ENCODE measurements at regions not wholly inside any gene's neighbourhood (a gene's known extent, or its start where the extent isn't known, plus 50 kb on each side); places are given as distances from the start of the nearest gene placed in this dataset.
A peak's percentile ranks its signal among the peaks of the same experiment; 100 is the strongest.

GRCh38 chr18:78720456-78721237 lies 259.0 kb upstream of the SALL3 start:
- Histone ChIP-seq H3K9me3 (ENCODE audit: control insufficient read depth, insufficient read depth, low read length) (no peaks in the 10 kb centered on the region), H3K36me3 (ENCODE audit: control insufficient read depth, insufficient read depth, low read length) (no peaks in the 10 kb centered on the region), H3K4me1 (ENCODE audit: control insufficient read depth, insufficient read depth, low read length) (peaks cover 42% of the 10 kb centered on the region), H3K4me3 (ENCODE audit: low read depth, low read length) (no peak overlapping the region), H3K9ac (ENCODE audit: low read depth, low read length) (0 out of 2 replicates have a peak overlapping the region, but pooled peaks have one; percentile 19), H3K27me3 (ENCODE audit: control insufficient read depth, insufficient read depth, low read length) (no peaks in the 10 kb centered on the region), H3K27ac (ENCODE audit: low read depth, low read length) (no peak overlapping the region)

- Histone ChIP-seq H3K27me3 (ENCODE audit: control insufficient read depth, insufficient read depth, low read length) (no peaks in the 10 kb centered on the region), H3K27ac (ENCODE audit: low read depth, low read length) (peak overlapping the region; percentile 67), H3K4me3 (ENCODE audit: low read depth, low read length) (peak overlapping the region; percentile 33; the same call in 1 of the 2 replicates), H3K9ac (ENCODE audit: low read depth, low read length) (0 out of 2 replicates have a peak overlapping the region, but pooled peaks have one; percentile 33), H3K4me1 (ENCODE audit: control insufficient read depth, insufficient read depth, low read length) (peaks cover 42% of the 10 kb centered on the region), H3K36me3 (ENCODE audit: control insufficient read depth, insufficient read depth, low read length) (no peaks in the 10 kb centered on the region), H3K9me3 (ENCODE audit: control insufficient read depth, insufficient read depth, low read length) (no peaks in the 10 kb centered on the region)
These were observed 258.3 kb upstream of the SALL3 start for GRCh38 chr18:78721238-78721875.

DNA sequence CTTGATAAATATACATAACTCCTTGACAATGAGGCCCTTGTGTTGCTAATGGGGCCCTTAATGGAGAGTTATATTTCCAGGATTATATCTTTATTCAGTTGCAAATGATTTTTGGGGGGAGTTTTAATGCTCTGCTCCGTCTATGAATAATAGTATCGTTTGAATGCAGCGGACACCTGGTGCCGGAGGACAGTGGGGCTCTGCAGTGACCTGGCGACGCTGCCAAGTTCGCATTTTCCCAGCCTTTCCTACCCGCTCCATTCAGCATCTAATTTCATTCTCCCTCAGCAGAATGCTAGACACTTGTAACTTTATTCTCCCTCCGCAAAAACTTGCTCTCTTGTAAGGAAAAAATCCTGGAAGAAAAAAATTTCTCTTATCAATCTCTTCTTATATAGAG lies 257.6 kb upstream of the SALL3 start:
- H3K27ac ChIP-seq (ENCODE audit: low read depth, low read length) = peak overlapping the region; percentile 57
- H3K36me3 ChIP-seq (ENCODE audit: control insufficient read depth, insufficient read depth, low read length) = no peaks in the 10 kb centered on the region
- no peaks in the 10 kb centered on the region for H3K9me3 ChIP-seq (ENCODE audit: control insufficient read depth, insufficient read depth, low read length)
- H3K9ac ChIP-seq (ENCODE audit: low read depth, low read length) = no peak overlapping the region
- peak overlapping the region; percentile 33; the same call in 1 of the 2 replicates for H3K4me3 ChIP-seq (ENCODE audit: low read depth, low read length)
- no peaks in the 10 kb centered on the region for H3K27me3 ChIP-seq (ENCODE audit: control insufficient read depth, insufficient read depth, low read length)
- peaks cover 42% of the 10 kb centered on the region for H3K4me1 ChIP-seq (ENCODE audit: control insufficient read depth, insufficient read depth, low read length)

GRCh38 chr18:78722386-78722785 lies 257.2 kb upstream of the SALL3 start:
- Histone ChIP-seq H3K27ac (ENCODE audit: low read depth, low read length) (peak overlapping the region; percentile 57), H3K4me3 (ENCODE audit: low read depth, low read length) (no peak overlapping the region), H3K27me3 (ENCODE audit: control insufficient read depth, insufficient read depth, low read length) (no peaks in the 10 kb centered on the region), H3K9ac (ENCODE audit: low read depth, low read length) (no peak overlapping the region), H3K4me1 (ENCODE audit: control insufficient read depth, insufficient read depth, low read length) (peaks cover 42% of the 10 kb centered on the region), H3K36me3 (ENCODE audit: control insufficient read depth, insufficient read depth, low read length) (no peaks in the 10 kb centered on the region), H3K9me3 (ENCODE audit: control insufficient read depth, insufficient read depth, low read length) (no peaks in the 10 kb centered on the region)

DNA sequence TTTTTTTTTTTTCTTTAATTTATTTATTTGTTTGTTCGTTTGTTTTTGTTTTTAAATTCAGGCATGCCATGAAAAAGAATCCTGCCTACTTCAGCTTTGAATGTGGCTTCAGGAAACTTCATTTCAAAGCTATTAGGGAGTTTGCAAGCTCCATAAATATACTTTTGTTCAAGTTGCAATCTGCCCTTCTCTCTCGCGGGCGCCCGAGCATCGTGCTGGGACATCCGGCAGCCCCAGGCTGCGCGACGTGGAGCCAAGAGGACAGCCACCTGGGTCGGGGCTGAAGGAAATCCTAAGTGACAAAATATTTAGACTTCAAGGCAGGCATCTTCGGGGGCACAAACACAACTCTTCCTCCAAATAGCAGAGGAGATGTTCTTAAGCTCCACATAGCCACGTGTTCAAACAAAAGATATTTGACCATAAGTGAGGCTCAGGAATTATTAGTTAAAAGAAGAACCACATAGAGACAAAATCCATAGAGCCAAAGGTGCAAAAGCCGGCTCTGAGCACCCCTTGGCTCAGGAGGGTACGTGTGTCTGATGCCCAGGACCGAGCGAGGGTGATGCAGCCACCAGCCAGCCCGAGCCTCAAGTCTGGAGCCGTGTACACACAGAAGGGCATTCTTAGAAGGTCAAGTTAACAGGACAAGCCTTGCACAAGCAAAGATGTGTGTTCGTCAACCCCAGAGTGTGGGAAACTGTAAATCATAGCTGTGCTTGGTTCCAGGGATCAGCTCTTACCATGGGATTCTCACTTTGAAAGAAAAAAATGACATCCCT lies 256.5 kb upstream of the SALL3 start:
- no peak overlapping the region for H3K4me3 ChIP-seq (ENCODE audit: low read depth, low read length)
- no peak overlapping the region for H3K9ac ChIP-seq (ENCODE audit: low read depth, low read length)
- no peaks in the 10 kb centered on the region for H3K27me3 ChIP-seq (ENCODE audit: control insufficient read depth, insufficient read depth, low read length)
- H3K9me3 ChIP-seq (ENCODE audit: control insufficient read depth, insufficient read depth, low read length) = no peaks in the 10 kb centered on the region
- no peaks in the 10 kb centered on the region for H3K36me3 ChIP-seq (ENCODE audit: control insufficient read depth, insufficient read depth, low read length)
- H3K27ac ChIP-seq (ENCODE audit: low read depth, low read length) = no peak overlapping the region
- H3K4me1 ChIP-seq (ENCODE audit: control insufficient read depth, insufficient read depth, low read length) = peaks cover 42% of the 10 kb centered on the region

DNA sequence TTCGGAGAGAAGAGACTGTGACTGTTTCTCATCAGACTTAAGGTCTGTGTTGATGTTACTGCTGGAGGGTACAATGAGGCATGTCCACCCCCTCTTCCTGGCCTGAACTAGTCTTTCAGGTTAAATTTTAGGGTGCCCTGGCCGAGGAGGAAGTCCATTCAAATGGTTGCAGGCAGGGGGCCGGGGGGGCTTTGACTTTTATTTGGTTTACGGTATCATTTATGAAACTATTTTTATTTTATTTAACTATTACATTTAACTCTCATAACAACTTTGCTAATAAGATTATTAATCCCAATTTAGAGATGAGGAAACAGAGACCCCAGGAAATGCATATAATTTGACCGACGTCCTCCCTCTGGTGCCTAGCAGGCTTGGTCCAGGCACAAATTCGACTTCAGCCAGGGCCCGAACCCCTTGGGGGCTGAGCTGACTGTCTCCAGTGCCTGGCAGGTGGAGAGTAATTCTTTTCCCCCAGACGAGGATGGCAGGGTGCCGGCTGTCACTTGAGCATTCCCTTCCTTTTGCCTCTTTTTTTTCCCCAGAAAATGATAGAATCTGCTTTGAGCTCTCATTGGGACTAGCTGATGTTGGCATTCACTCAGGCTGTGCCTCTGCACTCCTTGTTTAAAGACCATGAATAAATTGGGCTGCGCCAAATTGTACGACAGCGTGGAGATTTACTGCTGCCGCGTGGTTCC lies 255.3 kb upstream of the SALL3 start:
- peaks cover 42% of the 10 kb centered on the region for H3K4me1 ChIP-seq (ENCODE audit: control insufficient read depth, insufficient read depth, low read length)
- H3K9ac ChIP-seq (ENCODE audit: low read depth, low read length) = no peak overlapping the region
- H3K9me3 ChIP-seq (ENCODE audit: control insufficient read depth, insufficient read depth, low read length) = no peaks in the 10 kb centered on the region
- no peak overlapping the region for H3K4me3 ChIP-seq (ENCODE audit: low read depth, low read length)
- no peak overlapping the region for H3K27ac ChIP-seq (ENCODE audit: low read depth, low read length)
- H3K36me3 ChIP-seq (ENCODE audit: control insufficient read depth, insufficient read depth, low read length) = no peaks in the 10 kb centered on the region
- no peaks in the 10 kb centered on the region for H3K27me3 ChIP-seq (ENCODE audit: control insufficient read depth, insufficient read depth, low read length)

DNA sequence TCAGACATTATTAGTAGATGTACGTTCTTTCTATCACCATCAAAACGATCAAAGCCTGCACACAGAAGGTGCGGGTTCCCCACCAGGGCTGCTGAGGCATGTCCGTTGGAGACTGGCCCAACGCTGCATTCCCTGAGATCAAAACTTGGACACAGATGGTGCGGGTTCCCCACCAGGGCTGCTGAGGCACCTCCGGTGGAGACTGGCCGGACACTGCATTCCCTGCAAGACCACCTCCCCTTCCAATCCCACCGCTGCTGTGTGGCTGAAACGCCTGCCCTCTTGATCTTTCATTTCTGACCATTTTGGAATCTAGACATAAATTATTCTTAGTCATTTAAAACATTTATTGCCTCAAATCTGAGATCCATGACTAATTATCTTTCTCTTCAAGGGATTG lies 254.2 kb upstream of the SALL3 start:
- Histone ChIP-seq H3K9me3 (ENCODE audit: control insufficient read depth, insufficient read depth, low read length) (no peaks in the 10 kb centered on the region), H3K9ac (ENCODE audit: low read depth, low read length) (no peak overlapping the region), H3K27ac (ENCODE audit: low read depth, low read length) (no peak overlapping the region), H3K27me3 (ENCODE audit: control insufficient read depth, insufficient read depth, low read length) (no peaks in the 10 kb centered on the region), H3K4me1 (ENCODE audit: control insufficient read depth, insufficient read depth, low read length) (peaks cover 42% of the 10 kb centered on the region), H3K4me3 (ENCODE audit: low read depth, low read length) (no peak overlapping the region), H3K36me3 (ENCODE audit: control insufficient read depth, insufficient read depth, low read length) (no peaks in the 10 kb centered on the region)

GRCh38 chr18:78726326-78727056 lies 253.1 kb upstream of the SALL3 start:
- Histone ChIP-seq H3K4me3 (ENCODE audit: low read depth, low read length) (no peak overlapping the region), H3K4me1 (ENCODE audit: control insufficient read depth, insufficient read depth, low read length) (peaks cover 32% of the 10 kb centered on the region), H3K9me3 (ENCODE audit: control insufficient read depth, insufficient read depth, low read length) (no peaks in the 10 kb centered on the region), H3K9ac (ENCODE audit: low read depth, low read length) (no peak overlapping the region), H3K27ac (ENCODE audit: low read depth, low read length) (no peak overlapping the region), H3K36me3 (ENCODE audit: control insufficient read depth, insufficient read depth, low read length) (no peaks in the 10 kb centered on the region), H3K27me3 (ENCODE audit: control insufficient read depth, insufficient read depth, low read length) (no peaks in the 10 kb centered on the region)

- Histone ChIP-seq H3K9ac (ENCODE audit: low read depth, low read length) (no peak overlapping the region), H3K9me3 (ENCODE audit: control insufficient read depth, insufficient read depth, low read length) (no peaks in the 10 kb centered on the region), H3K36me3 (ENCODE audit: control insufficient read depth, insufficient read depth, low read length) (no peaks in the 10 kb centered on the region), H3K4me3 (ENCODE audit: low read depth, low read length) (no peak overlapping the region), H3K4me1 (ENCODE audit: control insufficient read depth, insufficient read depth, low read length) (peaks cover 25% of the 10 kb centered on the region), H3K27ac (ENCODE audit: low read depth, low read length) (no peak overlapping the region), H3K27me3 (ENCODE audit: control insufficient read depth, insufficient read depth, low read length) (no peaks in the 10 kb centered on the region)
These were observed 252.4 kb upstream of the SALL3 start for GRCh38 chr18:78727057-78727739.

Data from HUES48 (cell line).